ENCODE measurements at regions not wholly inside any gene's neighbourhood (a gene's known extent, or its start where the extent isn't known, plus 50 kb on each side); places are given as distances from the start of the nearest gene placed in this dataset.

DNA sequence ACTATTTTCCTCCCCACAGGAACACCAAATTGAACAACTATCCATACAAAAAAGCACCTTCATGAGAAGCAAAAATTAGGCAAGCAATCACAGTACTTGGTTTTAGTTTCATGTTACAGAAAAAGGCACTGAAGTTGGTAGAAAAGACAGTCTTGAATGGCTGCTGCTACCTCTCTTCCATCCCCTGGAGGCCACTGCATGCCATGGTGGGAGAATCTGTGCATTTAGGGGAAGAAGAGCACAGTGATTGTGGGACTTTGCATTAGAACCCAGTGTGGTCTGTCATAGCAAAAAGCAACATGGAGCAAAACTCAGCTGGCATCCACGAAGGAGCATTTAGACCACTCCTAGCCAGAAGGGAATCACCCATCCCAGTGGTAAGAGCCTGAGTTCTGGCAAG, 941.9 kb downstream of the PCDH18 start:
- ChIA-PET POLR2A (no interaction called here), CTCF (no interaction called here)
- TF ChIP-seq, protein P1, sequence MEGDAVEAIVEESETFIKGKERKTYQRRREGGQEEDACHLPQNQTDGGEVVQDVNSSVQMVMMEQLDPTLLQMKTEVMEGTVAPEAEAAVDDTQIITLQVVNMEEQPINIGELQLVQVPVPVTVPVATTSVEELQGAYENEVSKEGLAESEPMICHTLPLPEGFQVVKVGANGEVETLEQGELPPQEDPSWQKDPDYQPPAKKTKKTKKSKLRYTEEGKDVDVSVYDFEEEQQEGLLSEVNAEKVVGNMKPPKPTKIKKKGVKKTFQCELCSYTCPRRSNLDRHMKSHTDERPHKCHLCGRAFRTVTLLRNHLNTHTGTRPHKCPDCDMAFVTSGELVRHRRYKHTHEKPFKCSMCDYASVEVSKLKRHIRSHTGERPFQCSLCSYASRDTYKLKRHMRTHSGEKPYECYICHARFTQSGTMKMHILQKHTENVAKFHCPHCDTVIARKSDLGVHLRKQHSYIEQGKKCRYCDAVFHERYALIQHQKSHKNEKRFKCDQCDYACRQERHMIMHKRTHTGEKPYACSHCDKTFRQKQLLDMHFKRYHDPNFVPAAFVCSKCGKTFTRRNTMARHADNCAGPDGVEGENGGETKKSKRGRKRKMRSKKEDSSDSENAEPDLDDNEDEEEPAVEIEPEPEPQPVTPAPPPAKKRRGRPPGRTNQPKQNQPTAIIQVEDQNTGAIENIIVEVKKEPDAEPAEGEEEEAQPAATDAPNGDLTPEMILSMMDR (IDR thresholded peaks at IDR 0.05; ENCODE audit: insufficient read depth, low read length, missing control alignments) = no peak
- DNase-seq (ENCODE audit: low read depth, low spot score) = no peak
- H3K4me3 ChIP-seq (ENCODE audit: low read depth, low read length) = no peak overlapping the region

DNA sequence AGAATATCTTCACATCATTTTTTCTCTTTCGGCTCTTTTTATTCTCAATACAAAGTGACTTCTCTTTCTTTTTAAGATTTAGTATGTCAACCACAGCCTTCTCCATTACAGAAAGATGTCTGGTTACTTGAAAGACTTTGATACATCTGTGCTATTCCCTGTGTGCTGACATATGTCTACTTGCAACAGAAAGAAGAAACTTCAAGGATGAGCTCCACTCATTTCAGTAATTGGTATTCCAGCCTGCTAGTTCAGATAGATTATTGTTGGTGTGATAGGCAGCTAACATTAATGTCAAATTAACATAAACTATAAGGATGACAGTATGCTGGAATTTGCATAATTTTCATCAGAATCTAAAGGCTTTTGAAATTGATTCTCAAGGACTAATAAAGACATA, 948.7 kb downstream of the PCDH18 start:
- TF ChIP-seq, protein P1 (IDR thresholded peaks at IDR 0.05; ENCODE audit: insufficient read depth, low read length, missing control alignments) = no peak
- H3K4me3 ChIP-seq (ENCODE audit: low read depth, low read length) = no peak overlapping the region
- ChIA-PET POLR2A (no interaction called here), CTCF (no interaction called here)
- no peak for DNase-seq (ENCODE audit: low read depth, low spot score)

DNA sequence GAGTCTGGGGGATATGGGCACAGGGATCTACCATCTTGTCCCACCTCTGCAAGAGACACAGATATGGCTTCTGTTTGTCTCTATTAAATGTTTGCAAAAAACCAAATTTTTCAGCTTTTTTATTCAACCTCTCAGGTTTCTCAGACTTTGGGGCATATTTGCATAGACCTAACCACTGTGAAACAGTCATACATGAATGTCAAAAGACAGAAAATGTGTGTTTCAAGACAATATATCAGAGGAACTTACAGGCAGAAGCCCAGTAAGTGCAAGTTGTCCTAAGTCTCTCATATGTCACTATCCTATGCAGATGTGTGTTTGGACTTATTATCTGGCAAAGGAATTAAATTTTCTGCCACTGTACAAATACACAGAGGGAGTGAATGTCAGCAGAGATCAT, 951.2 kb downstream of the PCDH18 start:
- H3K4me3 ChIP-seq (ENCODE audit: low read depth, low read length) = no peak overlapping the region
- no peak for DNase-seq (ENCODE audit: low read depth, low spot score)
- POLR2A ChIA-PET = no interaction called here
- TF ChIP-seq, protein P1 (IDR thresholded peaks at IDR 0.05; ENCODE audit: insufficient read depth, low read length, missing control alignments) = no peak
- CTCF ChIA-PET = no interaction called here

DNA sequence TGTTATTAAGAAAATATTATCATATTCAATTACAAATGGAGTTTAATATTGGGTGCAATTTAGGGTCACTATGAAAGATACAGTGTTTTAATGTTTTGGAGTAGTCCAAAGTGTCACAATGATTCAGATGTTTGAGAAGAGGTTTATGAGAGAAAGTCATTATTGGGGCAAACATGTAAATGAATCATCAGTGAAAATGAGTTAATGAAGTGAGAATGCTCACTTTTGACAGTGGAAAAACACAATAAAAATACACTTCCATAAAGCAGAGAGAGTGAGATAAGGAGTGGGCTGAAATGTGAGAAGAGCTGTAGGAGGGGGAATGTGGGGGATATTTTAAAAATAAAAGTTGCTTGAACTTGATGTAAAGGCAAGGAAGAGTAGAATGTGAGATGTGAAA, 957.1 kb downstream of the PCDH18 start:
- ChIA-PET POLR2A (no interaction called here), CTCF (no interaction called here)
- TF ChIP-seq, protein P1 (IDR thresholded peaks at IDR 0.05; ENCODE audit: insufficient read depth, low read length, missing control alignments) = no peak
- H3K4me3 ChIP-seq (ENCODE audit: low read depth, low read length) = no peak overlapping the region
- no peak for DNase-seq (ENCODE audit: low read depth, low spot score)

DNA sequence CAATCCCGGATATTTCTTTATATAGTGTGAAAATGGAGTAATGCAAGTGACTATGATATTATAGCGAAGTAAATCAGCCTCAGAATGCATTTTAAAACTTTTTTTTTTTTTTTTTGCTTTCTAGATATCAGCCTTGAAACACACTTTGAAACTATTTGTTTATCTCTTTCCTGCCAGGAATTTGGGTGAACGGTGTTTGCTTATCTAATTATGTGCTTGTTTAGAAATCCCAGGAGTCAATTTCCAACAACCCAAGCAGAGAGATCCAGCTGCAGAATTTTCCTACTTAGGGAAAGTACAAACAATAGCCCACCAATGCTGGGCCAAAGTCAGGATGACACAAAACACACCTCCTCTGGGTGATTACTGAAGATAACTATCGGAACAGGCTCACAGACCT, 958.8 kb downstream of the PCDH18 start:
- H3K4me3 ChIP-seq (ENCODE audit: low read depth, low read length) = no peak overlapping the region
- POLR2A ChIA-PET = no interaction called here

DNA sequence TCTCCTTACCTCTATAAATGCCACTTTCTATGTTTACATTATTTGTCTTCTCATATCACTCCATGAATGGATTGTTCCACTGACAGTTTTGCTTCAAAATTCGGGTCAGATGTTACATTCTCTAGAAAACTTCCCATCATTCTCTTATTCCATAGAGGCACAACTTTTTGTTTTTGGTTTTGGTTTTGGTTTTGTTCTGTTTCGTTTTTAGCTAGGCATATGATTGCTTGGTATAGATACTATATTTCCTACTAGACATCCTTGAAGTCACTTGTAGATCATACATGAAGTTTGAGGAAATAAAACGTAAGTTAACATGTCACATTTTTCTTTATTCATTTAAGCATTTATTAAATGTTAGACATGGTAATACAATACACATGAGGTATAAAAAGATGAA, 961.0 kb downstream of the PCDH18 start:
- ChIA-PET POLR2A (no interaction called here), CTCF (no interaction called here)
- H3K4me3 ChIP-seq (ENCODE audit: low read depth, low read length) = no peak overlapping the region
- TF ChIP-seq, protein P1 (IDR thresholded peaks at IDR 0.05; ENCODE audit: insufficient read depth, low read length, missing control alignments) = no peak
- no peak for DNase-seq (ENCODE audit: low read depth, low spot score)

More for the DNA sequence above, 958.8 kb downstream of the PCDH18 start:
- CTCF ChIA-PET = no interaction called here
- no peak for DNase-seq (ENCODE audit: low read depth, low spot score)
- TF ChIP-seq, protein P1 (IDR thresholded peaks at IDR 0.05; ENCODE audit: insufficient read depth, low read length, missing control alignments) = no peak
